ENCODE measurements at regions not wholly inside any gene's neighbourhood (a gene's known extent, or its start where the extent isn't known, plus 50 kb on each side); places are given as distances from the start of the nearest gene placed in this dataset.

GRCh38 chr1:232409584-232409983, 220.3 kb downstream of the SIPA1L2 start:
- no peak for DNase-seq

GRCh38 chr1:232407120-232407519, 222.8 kb downstream of the SIPA1L2 start:
- no peak for DNase-seq

GRCh38 chr1:232405781-232406180, 224.2 kb downstream of the SIPA1L2 start:
- DNase-seq = no peak

GRCh38 chr1:232404981-232405731, 224.8 kb downstream of the SIPA1L2 start:
- no peak for DNase-seq

GRCh38 chr1:232404227-232404626, 225.7 kb downstream of the SIPA1L2 start:
- DNase-seq = no peak

- no peak for DNase-seq
These were observed 226.8 kb downstream of the SIPA1L2 start for GRCh38 chr1:232403017-232403714.

- no peak for DNase-seq
These were observed 231.1 kb downstream of the SIPA1L2 start for GRCh38 chr1:232398823-232399222.

- no peak for DNase-seq
These were observed 236.3 kb downstream of the SIPA1L2 start for GRCh38 chr1:232393444-232394146.

GRCh38 chr1:232393010-232393409, 236.9 kb downstream of the SIPA1L2 start:
- DNase-seq = no peak

- DNase-seq = no peak
These were observed 239.3 kb downstream of the SIPA1L2 start for GRCh38 chr1:232390590-232390989.

GRCh38 chr1:232389744-232390143, 240.2 kb downstream of the SIPA1L2 start:
- no peak for DNase-seq

GRCh38 chr1:232388363-232388762, 241.6 kb downstream of the SIPA1L2 start:
- DNase-seq = no peak

- DNase-seq = no peak
These were observed 243.0 kb downstream of the SIPA1L2 start for GRCh38 chr1:232386721-232387510.

- DNase-seq = no peak
These were observed 243.6 kb downstream of the SIPA1L2 start for GRCh38 chr1:232386294-232386693.

GRCh38 chr1:232385221-232385620, 244.7 kb downstream of the SIPA1L2 start:
- DNase-seq = no peak

- no peak for DNase-seq
These were observed 245.6 kb downstream of the SIPA1L2 start for GRCh38 chr1:232384171-232384883.

GRCh38 chr1:232383455-232384123, 246.3 kb downstream of the SIPA1L2 start:
- no peak for DNase-seq

GRCh38 chr1:232382671-232383070, 247.3 kb downstream of the SIPA1L2 start:
- no peak for DNase-seq

- DNase-seq = no peak
These were observed 248.4 kb downstream of the SIPA1L2 start for GRCh38 chr1:232381394-232382100.

- no peak for DNase-seq
These were observed 249.3 kb downstream of the SIPA1L2 start for GRCh38 chr1:232380596-232380995.

GRCh38 chr1:232380131-232380530, 249.8 kb downstream of the SIPA1L2 start:
- DNase-seq = no peak

Data from stimulated activated CD4-positive, alpha-beta T cell treated with anti-CD3 and anti-CD28 coated beads, Interleukin-4, amount 100 ng/mL, for 24 hours (primary cell).